ENCODE measurements at regions not wholly inside any gene's neighbourhood (a gene's known extent, or its start where the extent isn't known, plus 50 kb on each side); places are given as distances from the start of the nearest gene placed in this dataset.

DNA sequence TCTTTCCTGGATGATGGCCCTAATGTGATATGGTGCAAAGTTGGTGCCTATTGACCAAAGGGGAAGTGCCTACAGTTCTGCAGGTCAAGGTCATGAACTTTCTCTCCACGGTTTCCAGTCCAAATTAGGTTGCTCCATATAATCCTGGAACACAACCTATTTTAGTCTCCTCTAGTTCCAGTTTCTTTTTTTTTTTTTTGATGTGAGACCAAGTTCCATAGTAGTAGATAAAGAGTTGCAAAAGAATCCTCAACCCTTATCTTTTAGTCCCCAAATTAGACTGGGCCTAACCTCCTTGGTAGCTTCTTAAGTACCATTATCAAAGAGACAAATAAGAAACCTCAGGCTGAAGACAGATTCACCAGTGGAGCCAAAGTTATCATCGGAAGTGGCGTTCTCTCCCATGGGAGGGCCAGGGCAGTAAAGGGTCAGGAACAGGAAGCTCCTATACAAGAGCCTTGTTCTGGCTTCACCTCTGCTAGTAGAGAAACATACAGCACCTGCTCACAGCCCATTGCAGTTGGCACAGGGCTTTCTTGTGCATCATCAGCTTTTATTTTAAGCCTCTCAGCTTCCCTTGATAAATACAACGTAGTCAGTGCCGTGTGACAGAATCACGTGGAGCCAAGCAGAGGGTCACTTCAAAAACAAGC is 132.2 kb upstream of the RREB1 start (continued):
- TF ChIP-seq, protein P1, sequence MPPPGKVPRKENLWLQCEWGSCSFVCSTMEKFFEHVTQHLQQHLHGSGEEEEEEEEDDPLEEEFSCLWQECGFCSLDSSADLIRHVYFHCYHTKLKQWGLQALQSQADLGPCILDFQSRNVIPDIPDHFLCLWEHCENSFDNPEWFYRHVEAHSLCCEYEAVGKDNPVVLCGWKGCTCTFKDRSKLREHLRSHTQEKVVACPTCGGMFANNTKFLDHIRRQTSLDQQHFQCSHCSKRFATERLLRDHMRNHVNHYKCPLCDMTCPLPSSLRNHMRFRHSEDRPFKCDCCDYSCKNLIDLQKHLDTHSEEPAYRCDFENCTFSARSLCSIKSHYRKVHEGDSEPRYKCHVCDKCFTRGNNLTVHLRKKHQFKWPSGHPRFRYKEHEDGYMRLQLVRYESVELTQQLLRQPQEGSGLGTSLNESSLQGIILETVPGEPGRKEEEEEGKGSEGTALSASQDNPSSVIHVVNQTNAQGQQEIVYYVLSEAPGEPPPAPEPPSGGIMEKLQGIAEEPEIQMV (tag; conservative IDR thresholded peaks at IDR 0.05; ENCODE audit: low read depth): no peak
- TF ChIP-seq ARID1B (IDR thresholded peaks at IDR 0.05) (peak; percentile 16; the same call in 1 of the 2 replicates), NFRKB (IDR thresholded peaks at IDR 0.05; ENCODE audit: low read depth) (no peak), RCOR1 (IDR thresholded peaks at IDR 0.05; ENCODE audit: borderline replicate concordance in 1 of 2, low read depth in 2 of 2, low read length in 2 of 2) (0 out of 4 replicates have a peak, but pooled peaks of 1 of the 2 experiments have one; percentile 5)

GRCh38 chr6:6976193-6976592 is 131.6 kb upstream of the RREB1 start:
- H2AFZ ChIP-seq (ENCODE audit: low read depth, low read length): peak overlapping the region; percentile 75
- ChIA-PET CTCF (ENCODE audit: low intra/inter-chr PET ratio) (no interaction called here), POLR2A (interaction anchor here (0.7 to 1.2 kb wide), 3 partner anchors 9 to 48 kb away, joined by 3 to 5 read pairs (median 3); no protein-coding TSS in a partner anchor)
- H3K4me1 ChIP-seq (replicated peaks in 1 of 2; ENCODE audit: control insufficient read depth in 2 of 2, insufficient read depth in 2 of 2, low read length in 2 of 2): peaks cover 13 to 25% of the 10 kb centered on the region in 2 experiments
- H3K9ac ChIP-seq (ENCODE audit: insufficient read depth in 1 of 2, low read depth in 2 of 2, low read length in 2 of 2): no peak overlapping the region
- no peaks in the 10 kb centered on the region for H3K79me2 ChIP-seq (ENCODE audit: control insufficient read depth, insufficient read depth, low read length)
- 58% methylated on average over 4 of the region's 4 CpGs for WGBS (ENCODE audit: insufficient coverage, low coverage, missing lambda C conversion rate)
- H3K9me1 ChIP-seq (ENCODE audit: control insufficient read depth, insufficient read depth, low read length): no peaks in the 10 kb centered on the region
- TF ChIP-seq, protein P2, sequence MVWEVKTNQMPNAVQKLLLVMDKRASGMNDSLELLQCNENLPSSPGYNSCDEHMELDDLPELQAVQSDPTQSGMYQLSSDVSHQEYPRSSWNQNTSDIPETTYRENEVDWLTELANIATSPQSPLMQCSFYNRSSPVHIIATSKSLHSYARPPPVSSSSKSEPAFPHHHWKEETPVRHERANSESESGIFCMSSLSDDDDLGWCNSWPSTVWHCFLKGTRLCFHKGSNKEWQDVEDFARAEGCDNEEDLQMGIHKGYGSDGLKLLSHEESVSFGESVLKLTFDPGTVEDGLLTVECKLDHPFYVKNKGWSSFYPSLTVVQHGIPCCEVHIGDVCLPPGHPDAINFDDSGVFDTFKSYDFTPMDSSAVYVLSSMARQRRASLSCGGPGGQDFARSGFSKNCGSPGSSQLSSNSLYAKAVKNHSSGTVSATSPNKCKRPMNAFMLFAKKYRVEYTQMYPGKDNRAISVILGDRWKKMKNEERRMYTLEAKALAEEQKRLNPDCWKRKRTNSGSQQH (CRISPR knock-in tag; IDR thresholded peaks at IDR 0.05): no peak
- no peak for TF ChIP-seq RBBP5 (IDR thresholded peaks at IDR 0.05; ENCODE audit: borderline replicate concordance, insufficient read depth, low read length, poor library complexity, severe bottlenecking)
- TF ChIP-seq, protein P3, sequence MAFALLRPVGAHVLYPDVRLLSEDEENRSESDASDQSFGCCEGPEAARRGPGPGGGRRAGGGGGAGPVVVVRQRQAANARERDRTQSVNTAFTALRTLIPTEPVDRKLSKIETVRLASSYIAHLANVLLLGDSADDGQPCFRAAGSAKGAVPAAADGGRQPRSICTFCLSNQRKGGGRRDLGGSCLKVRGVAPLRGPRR (CRISPR knock-in tag; IDR thresholded peaks at IDR 0.05): no peak
- no peak for TF ChIP-seq ZNF584 (CRISPR knock-in tag; IDR thresholded peaks at IDR 0.05; ENCODE audit: low read depth)
- TF ChIP-seq, protein P4, sequence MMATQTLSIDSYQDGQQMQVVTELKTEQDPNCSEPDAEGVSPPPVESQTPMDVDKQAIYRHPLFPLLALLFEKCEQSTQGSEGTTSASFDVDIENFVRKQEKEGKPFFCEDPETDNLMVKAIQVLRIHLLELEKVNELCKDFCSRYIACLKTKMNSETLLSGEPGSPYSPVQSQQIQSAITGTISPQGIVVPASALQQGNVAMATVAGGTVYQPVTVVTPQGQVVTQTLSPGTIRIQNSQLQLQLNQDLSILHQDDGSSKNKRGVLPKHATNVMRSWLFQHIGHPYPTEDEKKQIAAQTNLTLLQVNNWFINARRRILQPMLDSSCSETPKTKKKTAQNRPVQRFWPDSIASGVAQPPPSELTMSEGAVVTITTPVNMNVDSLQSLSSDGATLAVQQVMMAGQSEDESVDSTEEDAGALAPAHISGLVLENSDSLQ (IDR thresholded peaks at IDR 0.05): peak; percentile 13; the same call in 1 of the 2 replicates
- no peak for TF ChIP-seq ELF2 (CRISPR knock-in tag; IDR thresholded peaks at IDR 0.05)
- no peak for TF ChIP-seq TAF7 (tag; IDR thresholded peaks at IDR 0.05)
- DNase-seq (ENCODE audit: extremely low read depth in 1 of 4, low spot score in 3 of 4): no peak
- no peaks in the 10 kb centered on the region for H3K36me3 ChIP-seq (ENCODE audit: control insufficient read depth, insufficient read depth, low read length)
- no TSS peak for BruUV-seq (replicated peaks)
- H4K20me1 ChIP-seq (replicated peaks; ENCODE audit: control insufficient read depth, insufficient read depth, low read length): no peaks in the 10 kb centered on the region
- H3K27ac ChIP-seq (ENCODE audit: extremely low read depth, low read depth, low read length): no peak overlapping the region
- no peaks in the 10 kb centered on the region for H3K27me3 ChIP-seq (ENCODE audit: control insufficient read depth in 2 of 2, insufficient read depth in 2 of 2, low read length in 2 of 2)
- H3K4me2 ChIP-seq (ENCODE audit: insufficient read depth, low read length): no peak overlapping the region
- ATAC-seq: no peak
- H3K9me3 ChIP-seq (replicated peaks; ENCODE audit: control insufficient read depth, insufficient read depth, low read depth, low read length): no peaks in the 10 kb centered on the region
- in situ Hi-C loops (cut with MboI): no loop called here
- FAIRE-seq: no peak
- intact Hi-C loops (cut with micrococcal nuclease): no loop called here
- H3K4me3 ChIP-seq: no peak overlapping the region

Measured in K562 (cell line).